ENCODE measurements at regions not wholly inside any gene's neighbourhood (a gene's known extent, or its start where the extent isn't known, plus 50 kb on each side); places are given as distances from the start of the nearest gene placed in this dataset.
"Not testable (repeated sequence)": the region's sequence is repeated elsewhere in the genome, so short reads cannot be mapped to it uniquely, and the experiment has no call there.

GRCh38 chr15:31605467-31605931 lies 278.9 kb downstream of the KLF13 start:
- peak in 3 of 14 donors; percentile 18 to 24 (median 18) for DNase-seq

GRCh38 chr15:31606194-31606669 lies 279.6 kb downstream of the KLF13 start:
- DNase-seq: no peak

DNA sequence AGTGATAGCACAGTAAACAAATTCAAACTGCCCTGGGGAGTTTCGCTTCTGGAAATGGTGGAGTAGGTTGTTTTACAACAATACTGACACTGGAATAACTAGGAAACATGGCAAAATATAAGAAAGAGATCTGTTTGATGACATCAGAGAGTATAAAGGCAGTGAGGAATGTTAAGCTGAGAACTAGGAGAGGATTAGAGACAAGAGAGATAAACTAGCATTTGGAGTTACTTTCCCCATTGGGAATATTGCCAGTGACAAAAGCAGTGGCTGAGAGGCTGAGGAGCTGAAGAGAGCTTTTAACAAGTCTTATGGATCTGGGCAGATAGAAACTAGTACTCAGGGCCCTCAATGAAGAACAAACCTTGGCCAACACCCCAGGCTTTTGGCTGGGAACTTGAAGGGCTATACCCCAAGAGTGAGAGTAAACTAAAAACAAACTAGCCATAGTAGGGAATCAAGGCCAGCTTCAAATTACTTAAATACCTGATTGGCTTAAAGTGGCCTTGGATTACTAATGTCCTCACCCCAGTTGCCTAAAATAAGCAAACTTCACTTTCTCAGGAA lies 280.4 kb downstream of the KLF13 start:
- DNase-seq: no peak

- DNase-seq: no peak
Measured at GRCh38 chr15:31607656-31608055, 281.0 kb downstream of the KLF13 start.

DNA sequence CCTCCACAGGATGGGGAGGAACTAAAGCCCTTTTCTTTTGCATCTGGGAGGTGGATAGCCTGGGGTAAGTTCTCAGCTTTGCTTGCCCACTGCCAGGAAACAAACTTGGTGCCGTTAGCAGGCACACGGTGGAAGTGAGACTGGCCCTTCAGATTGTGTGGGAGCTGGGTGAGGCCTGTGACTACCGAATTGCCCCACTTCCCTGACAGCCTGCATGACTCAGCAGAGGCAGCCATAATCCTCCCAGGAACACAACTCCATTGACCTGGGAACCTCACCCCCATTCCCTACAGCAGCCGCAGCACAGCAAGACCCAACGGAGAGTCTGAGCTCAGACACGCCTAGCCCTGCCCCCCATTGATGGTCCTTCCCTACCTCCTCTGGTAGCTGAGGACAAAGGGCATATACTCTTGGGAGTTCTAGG lies 282.6 kb downstream of the KLF13 start:
- DNase-seq: no peak

GRCh38 chr15:31609906-31610305 lies 283.3 kb downstream of the KLF13 start:
- DNase-seq: no peak

GRCh38 chr15:31615643-31616415 lies 289.2 kb downstream of the KLF13 start:
- DNase-seq: peak in 1 of 14 donors; percentile 43

- not testable (repeated sequence) for DNase-seq
Measured at GRCh38 chr15:31623297-31623696, 296.7 kb downstream of the KLF13 start.

GRCh38 chr15:31624115-31624514 lies 297.5 kb downstream of the KLF13 start:
- DNase-seq: not testable (repeated sequence)

GRCh38 chr15:31635715-31636114 lies 309.1 kb downstream of the KLF13 start:
- not testable (repeated sequence) for DNase-seq

- DNase-seq: not testable (repeated sequence)
Measured at GRCh38 chr15:31636911-31637310, 310.3 kb downstream of the KLF13 start.

DNA sequence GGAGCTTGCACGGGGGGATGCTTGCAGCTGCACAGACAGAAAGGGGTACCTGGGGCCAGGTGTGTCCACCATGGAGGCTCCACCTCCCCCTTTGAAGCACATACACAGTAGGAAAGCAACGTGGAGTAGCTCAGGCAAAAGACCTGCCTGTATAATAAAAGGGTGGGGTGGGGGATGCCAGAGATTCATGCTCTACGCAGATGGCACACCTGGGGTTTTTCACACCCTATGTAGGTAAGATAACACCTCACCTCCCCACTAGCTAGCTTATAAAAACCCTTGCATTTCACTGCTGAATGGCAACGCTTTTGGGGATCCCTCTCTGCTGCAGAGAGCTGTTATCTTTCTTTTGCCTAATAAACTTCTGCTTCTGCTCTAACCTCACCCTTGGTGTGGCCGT lies 317.3 kb downstream of the KLF13 start:
- DNase-seq: not testable (repeated sequence)

GRCh38 chr15:31644761-31645160 lies 318.1 kb downstream of the KLF13 start:
- not testable (repeated sequence) for DNase-seq

DNA sequence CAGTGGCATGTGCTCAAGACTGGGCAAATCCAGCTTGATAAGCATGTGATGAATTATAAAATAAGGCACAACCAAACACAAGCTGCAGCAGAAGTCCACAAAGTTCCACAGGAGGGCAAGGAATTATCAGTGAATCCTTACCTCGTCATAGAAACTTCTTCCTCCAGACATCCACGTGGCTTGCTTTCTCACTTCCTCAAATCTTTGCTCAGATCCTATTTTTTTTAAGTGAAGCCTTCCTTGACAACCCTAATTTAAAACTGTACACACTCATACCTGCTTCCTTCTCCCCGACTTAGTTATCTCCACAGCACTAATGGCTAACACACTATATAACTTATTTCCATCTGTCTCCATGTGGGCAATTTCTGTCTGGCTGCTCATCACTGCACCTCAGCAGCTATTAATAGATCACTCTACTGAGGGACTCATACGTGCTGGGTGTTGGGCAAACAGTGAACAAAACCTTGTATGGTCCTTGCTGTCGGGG lies 320.7 kb downstream of the KLF13 start:
- not testable (repeated sequence) for DNase-seq

DNA sequence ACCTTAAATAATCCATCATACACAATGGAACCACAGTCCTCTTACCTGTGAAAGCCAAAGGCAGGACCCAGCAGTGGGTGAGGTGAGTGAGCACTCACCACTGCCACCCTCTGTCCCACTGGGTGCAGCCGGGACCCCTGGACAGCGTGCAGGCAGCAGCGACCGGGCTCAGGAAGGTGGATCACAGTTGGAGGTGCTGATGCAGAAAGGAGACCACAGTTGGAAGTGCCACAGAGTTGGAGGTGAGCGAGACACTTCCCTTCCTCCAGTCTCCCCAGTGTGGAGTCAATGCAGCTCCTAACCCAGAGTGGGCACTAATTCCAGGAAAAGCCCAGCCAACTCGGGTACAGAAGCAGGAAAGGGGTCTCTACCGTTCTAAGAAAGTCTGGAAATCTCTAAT lies 323.0 kb downstream of the KLF13 start:
- DNase-seq: not testable (repeated sequence)

GRCh38 chr15:31650055-31650701 lies 323.5 kb downstream of the KLF13 start:
- DNase-seq: not testable (repeated sequence)

- not testable (repeated sequence) for DNase-seq
Measured at GRCh38 chr15:31656915-31657314, 330.3 kb downstream of the KLF13 start.

GRCh38 chr15:31660816-31661215 lies 334.2 kb downstream of the KLF13 start:
- DNase-seq: no peak

GRCh38 chr15:31665732-31666131 lies 339.1 kb downstream of the KLF13 start:
- DNase-seq: not testable (repeated sequence)

DNA sequence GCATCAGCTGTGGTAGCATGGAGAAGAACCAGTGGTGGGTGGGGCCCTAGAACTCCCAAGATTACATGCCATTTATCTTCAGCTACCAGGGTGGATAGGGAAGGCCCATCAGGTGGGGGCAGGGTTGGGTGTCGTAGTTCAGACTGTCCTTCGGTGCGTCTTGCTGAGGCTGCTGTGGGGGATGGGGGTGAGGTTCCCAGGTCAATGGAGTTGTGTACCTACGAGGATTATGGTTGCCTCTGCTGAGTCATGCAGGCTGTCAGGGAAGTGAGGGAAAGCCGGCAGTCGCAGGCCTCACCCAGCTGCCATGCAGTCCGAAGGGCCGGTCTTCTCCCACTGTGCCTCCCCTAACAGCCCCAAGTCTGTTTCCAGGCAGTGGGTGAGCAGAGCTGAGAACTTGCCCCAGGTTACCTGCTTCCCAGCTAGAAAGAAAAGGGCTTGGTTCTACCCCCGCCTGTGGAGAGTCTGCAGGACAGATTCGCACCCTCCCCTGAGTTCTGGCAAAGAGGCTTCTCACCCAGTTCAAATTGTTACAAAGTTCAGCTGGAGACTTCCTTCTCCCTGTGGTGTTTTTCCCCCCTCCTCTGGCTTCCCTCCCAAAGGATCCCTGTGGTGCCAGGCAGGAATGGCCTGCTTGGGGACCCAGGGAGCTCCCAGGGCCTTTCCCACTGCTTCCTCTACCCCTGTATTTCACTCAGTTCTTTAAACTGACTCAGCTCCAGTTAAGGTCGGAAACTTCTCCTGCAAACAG lies 342.7 kb downstream of the KLF13 start:
- DNase-seq: not testable (repeated sequence)

- DNase-seq: not testable (repeated sequence)
Measured at GRCh38 chr15:31673263-31673662, 346.6 kb downstream of the KLF13 start.

All from C1 segment of cervical spinal cord (tissue), 14 donors.